NCI-H510A (cell line): ENCODE measurements at regions not wholly inside any gene's neighbourhood (a gene's known extent, or its start where the extent isn't known, plus 50 kb on each side); places are given as distances from the start of the nearest gene placed in this dataset.
"Not testable (repeated sequence)": the region's sequence is repeated elsewhere in the genome, so short reads cannot be mapped to it uniquely, and the experiment has no call there.

Experiments used
- DNase-seq: peaks from one replicate; lab custom pipeline; 2025; lab: John Stamatoyannopoulos, UW

DNA sequence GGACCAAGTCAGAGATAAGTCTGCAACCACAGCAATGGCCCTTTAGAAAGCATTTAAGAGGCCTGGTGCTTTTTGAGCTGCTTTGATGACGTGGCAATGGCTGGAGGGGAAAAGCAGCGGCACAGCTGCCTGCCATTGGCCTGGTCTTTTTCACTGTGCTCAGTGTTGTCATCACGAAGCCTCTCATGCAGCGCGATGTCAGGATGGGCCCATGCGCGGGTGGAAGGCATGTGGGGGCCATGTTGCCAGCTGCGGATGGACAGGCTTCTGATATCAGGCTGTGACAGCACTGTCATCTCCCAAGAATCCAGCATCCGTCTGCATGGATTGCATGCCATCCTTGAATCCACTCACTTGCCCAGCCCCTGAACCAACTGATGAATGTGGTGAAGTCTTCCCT, 204.5 kb downstream of the ACKR3 start:
- no peak for DNase-seq

DNA sequence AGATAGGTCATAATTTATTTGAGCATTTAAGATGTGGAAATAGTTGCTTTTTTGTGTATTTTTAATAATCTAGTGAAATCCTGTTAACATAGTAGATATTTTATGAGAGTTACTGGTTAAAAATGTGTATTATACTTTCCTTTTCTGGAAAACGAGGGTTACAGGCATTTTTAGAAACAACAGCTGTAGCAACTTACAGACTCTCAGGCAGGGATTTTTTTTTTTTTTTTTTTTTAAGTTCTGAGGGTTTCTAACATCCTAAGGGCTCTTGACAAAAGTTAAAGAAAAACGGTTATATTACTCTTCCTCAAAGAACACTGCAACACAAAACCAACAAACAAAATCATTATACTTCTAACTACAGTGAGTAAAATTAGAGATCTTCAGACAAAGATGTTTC, 205.9 kb downstream of the ACKR3 start:
- no peak for DNase-seq

DNA sequence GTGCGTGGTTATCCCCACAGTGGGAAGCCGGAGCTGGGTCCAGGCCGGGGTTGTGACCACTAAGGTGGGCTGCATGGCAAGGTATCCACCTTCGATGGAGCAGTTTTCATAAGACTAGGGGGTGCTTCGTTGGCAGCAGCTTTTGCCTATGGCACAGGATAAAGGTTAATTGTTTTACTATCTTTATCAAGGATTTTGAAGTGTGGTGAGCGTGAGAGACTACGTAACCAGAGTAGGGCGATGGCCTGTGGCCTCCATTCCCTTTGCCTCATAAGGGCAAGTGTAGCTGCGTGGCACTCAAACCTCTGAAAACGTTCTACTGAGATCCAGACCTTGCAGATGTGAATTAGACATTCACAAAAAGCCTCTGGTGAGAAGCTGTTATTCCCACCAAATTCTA, 206.6 kb downstream of the ACKR3 start:
- DNase-seq, result no peak

DNA sequence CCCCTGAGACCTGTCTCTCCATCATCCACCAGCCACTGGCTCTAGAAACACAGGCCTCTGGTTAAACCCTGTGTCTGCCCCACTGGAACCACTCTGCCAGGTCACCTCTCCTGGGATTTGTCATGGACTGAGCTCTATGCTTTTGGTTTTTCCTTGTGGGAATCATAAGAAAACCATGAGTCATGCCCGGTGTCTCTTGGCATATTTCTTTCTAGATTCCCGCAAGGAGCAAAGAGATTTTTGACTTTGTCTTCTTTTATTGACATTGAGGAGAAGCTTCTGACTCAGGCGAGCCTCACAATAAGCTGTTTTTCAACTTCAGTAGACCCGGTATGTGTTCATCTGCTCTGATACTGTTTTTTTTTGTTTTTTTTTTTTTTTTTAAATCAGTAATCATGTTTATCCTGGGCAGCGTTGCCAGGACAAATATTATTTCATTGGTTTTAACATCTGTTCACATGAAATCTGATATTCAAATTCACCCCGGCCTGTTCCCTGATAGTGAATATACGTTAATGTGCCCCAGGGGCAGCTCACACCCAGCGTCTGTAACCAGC, 207.1 kb downstream of the ACKR3 start:
- no peak for DNase-seq

DNA sequence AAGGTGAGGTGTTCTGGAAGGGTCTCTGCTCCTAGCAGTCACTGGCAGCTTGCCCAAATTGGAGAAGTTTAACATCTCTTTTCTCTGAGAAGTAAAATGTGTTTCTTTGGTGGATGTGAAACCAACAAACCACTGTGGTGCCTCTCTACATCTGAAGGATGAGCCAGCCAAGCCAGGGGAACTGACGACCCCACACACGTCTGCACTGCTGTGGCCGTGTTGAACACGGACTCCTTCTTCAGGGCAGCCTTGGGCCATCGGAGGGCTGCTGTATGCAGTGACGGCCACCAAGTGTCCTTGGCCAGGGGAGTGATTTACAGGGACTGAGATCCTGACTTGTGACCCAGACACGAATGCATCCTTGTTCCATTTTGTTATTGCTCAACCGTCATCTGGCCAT, 207.8 kb downstream of the ACKR3 start:
- DNase-seq, result no peak

DNA sequence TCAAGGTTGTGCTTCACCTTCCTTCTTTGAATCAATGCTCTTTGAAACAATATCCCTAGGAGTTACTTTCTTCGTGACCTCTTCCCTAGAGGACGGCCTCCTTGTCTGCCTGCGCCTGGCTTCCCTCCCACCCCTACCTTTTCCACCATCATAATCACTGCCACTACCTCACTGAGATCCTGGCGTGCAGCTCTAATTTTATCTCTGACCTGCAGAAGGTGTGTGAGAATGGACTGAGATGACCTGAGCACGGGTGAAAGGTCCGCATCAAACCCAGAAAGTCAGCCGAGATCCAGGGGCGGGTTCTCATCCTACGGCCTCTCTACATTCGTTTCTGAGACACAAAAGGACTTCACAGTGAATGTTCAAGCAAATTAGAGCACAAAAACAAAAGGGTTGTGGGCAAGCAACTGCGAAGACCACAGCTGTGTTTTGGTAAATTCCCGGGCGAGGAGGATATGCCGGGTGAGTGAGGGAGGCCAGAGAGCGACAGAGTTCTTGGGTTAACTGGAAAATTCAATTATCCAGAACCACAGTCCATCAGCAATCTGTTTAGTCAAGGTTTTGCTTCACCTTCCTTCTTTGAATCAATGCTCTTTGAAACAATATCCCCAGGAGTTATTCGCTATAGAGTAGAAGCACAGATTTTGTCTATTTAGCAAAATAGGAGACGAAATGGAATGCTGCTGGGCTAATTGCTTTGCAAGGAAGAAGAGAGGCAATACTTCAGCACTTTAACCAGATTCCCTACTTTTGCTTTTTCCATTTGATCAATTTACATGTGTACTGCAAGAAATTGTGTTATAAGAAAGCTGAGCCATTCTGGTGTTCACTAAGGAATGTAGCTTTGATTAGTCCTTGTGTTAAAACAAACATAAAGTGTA, 212.6 kb downstream of the ACKR3 start:
- no peak for DNase-seq

DNA sequence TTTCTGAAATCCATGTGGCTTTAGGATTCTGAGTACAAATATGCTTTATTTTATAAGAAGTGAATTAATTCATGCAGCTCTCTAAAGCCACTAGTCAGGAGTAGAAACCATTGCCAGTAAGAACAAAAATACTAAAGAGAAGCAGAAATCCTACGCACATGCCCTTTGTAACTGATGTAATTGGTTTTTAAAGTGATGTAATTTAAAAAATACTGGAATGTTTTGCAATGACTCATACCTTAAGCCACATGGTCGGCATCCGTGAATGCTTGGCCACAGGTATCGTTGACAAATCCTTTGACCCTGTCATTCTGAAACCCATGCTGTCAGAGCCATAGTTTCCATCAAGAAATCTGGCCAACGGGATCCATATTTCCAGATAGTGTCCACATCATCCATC, 213.3 kb downstream of the ACKR3 start:
- no peak for DNase-seq

DNA sequence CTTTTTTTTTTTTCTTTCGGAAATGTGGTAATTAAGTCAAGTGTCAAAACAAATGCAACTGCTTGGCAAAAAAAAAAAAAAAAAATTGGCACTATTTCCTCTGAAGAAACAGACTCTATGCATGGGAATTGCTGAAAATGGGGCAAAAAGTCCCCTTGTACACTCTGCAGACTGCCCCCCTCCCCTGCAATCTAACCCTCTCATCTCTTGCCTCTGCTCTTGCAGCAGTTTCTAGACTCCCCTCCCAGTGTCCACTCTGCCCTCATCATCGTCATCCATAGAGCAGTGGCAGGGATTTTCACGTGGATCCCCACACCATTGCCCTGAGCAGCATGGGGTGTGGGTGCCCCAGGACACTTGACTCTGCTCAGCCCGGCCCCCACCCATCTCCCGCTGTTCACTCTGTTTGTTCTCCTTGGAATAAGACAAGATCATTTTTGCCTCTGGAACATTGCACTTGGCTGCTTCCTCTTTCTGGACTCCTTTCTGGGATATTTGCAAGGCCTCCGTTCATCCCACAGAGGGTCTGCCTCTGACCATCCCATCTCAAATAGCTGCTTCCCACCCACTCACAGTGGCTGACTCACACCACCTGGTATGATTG, 213.9 kb downstream of the ACKR3 start:
- no peak for DNase-seq

DNA sequence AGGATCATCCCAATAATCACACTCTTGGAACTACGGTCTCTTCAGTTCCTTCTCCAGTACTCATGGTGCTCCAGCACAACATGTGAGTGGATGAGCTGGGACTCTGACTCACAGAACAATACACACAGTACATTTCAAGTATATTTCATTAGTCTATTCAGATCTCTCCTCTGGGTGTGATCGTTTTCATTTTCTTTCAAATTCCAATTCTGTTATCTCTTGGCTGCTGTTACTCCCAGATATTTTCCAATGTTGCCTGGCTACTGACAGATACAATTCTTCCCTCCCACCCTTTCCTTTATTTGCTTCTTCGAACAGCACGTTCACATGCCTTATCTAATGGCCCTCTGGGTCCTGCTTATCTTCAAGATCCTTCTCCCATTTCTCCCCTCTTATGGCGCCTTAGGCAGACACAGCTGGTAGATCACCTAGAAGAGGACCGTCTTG, 216.0 kb downstream of the ACKR3 start:
- no peak for DNase-seq

DNA sequence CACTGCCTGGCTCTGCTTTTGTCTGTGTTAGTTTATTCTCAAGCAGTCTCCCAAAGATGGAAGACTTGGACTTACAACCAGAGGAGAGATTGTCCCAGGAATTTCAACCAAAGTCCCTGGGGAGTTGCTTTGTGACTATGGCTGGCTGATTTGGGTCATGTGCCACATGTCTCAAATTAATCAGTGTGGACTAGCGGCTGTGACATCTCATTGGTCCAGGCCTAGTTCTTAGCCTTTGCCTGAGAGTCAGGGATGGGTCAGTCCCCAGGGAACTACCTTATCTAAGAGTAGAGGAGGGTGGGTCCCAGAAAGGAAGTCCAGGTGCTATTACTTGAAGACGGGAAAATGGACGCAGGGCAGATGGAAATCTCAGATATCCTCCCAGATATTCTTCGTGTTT, 217.1 kb downstream of the ACKR3 start:
- no peak for DNase-seq

DNA sequence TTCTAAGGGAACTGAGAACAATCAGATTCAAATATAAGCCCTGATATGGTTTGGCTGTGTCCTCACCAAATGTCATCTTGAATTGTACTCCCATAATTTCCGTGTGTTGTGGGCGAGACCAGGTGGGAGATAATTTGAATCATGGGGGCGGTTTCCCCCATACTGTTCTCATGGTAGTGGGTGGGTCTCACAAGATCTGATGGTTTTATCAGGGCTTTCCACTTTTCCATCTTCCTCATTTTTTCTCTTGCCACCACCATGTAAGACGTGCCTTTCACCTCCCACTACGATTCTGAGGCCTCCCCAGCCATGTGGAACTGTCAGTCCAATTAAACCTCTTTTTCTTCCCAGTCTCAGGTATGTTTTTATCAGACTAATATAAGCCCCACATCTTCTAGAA, 217.8 kb downstream of the ACKR3 start:
- DNase-seq, result not testable (repeated sequence)

DNA sequence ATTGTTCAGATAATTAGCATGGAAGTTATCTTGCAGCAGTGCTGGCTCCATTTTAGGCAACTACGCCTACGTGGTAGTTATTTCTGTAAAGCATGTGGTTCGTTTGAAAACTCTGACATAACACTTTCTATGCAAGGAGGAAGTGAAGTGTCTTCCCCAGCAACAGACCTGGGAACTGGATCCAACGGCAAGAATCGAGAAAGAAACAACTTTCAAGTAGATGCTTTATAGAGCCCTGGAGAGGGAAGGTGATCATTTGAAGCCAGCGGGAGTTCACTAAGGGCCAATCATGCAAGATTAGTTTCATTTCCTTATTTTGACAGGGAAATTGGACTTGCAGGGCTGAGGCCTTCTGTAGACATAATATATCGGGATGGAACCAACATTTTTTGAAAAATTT, 218.3 kb downstream of the ACKR3 start:
- DNase-seq, result no peak

DNA sequence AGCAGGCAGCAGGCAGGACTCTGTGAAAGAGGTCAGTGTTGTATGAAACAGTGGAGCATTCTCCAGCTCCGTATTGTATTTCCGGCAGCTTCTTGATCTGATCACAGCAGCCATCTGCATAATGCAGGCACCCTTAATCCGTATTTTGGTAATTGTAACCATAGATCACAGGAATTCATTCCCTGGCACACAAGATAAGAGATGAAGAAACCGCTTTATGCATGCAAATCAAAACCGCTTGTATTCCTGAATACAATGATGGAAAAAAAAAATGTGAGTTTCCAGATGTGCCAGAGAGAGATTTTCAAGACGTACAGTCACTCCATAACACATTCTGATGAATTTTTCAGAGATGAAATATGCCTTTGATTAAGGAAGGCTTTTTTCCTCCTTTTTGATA, 221.3 kb downstream of the ACKR3 start:
- no peak for DNase-seq

DNA sequence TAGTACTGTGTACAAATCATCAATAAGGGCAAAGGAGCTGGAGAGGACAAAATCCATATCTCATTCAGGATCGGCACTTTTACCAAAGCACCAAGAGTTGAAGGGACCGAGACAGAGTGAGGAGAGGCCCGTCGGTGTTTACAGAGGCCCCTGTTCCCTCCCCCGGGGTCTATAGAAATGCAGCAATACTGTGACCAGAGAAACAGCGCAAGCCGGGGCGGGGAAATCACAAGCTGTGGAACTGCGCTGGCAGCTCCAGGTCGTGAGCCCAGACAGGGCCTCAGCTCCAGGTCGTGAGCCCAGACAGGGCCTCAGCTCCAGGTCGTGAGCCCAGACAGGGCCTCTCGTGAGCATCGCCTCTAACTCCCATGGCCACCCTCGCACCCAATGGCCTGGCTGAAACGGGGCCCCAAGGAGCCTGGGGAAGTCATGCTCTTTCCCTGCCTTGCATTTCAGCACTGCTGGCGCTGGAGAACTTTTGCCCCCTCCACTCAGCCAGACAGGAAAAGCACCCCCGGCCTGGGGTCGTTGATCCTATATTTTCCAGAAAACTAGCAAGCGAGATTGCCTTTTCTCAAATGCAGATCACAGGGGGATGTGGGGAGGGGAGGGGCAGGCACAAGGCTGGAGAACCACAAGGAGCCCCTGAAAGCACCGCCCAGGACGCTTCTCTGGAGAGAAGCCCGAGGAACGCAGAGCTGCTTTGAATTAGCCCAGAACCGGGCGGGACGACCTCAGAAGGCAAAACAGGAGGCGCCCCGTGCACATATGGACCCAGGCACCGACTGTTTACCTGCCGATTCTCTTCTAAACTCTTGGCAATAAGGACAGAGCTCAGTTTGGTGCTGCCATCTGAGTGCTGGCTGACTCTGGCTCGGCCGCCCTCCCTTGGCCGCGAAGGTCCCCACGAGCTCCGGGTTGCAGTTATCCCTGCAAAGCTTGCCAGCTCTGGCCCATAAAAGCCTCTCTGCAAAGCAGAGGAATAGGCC, 223.7 kb downstream of the ACKR3 start:
- DNase-seq, result no peak

DNA sequence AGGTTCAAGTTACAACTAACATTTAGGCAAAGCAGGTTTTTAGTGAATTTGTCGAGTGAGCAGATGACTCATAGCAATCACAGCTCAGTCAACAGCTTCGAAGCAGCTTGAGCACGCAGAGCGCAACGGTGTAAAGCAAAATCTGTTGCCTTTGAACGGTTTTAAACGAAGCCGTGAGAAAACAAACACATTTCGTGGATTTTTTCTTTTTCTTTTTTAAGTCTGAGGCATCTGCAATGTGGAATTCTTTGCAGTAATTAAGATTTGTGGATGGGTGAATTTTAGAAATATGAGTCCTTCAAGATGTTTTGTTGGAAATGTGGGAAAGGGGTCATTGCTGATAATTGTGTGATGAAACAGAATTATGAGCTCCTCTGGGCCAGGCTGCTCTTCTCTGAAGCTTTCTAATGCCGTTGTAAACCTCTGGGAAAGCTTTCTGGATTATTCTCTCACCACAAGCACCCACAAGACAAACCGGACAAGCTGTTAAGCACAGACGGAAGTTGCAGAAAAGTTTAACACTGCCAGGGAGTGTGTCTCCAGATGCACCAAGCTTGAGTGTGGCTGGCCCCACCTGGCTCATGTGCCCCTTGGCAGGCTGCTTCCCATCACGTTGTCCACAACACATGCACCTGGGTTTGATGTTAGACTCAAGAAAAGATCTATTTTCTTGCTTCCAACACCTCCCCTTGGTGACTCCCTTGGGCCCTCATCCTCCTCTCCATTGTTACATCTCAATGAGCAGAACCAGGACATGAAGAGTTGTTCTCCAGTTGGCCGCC, 224.7 kb downstream of the ACKR3 start:
- DNase-seq, result no peak

DNA sequence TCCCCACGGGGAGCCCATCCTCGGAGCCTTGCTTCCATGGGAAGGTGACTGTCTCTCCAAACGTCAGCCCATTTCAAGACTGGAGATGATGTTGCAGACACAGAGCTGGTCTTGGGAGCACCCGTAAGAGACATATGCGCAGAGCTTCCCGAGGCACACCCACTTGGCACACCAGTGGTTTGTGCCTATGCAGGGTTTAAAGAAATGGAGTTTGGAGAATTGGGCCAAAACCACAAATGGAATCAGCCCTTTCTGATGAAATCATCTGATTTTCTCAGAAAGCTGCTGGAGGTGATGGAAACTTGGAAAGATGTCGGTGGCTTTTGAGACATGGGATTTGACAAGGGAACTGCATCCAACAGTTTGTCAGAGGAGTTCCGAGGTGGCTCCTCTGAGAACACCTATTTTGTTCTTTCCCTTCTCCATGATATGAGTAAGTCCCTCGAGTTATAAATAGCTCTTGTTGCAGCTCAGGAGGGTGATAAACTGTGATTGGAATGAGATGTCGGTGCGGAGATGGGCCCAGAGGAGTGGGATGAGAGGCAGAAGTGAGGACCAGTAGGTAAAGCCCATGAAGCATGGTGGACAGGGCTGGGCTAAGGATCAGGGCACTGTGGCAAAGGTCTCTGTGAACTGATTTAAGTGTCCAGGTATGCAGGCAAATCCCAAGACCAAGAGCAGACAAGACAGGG, 225.7 kb downstream of the ACKR3 start:
- no peak for DNase-seq

DNA sequence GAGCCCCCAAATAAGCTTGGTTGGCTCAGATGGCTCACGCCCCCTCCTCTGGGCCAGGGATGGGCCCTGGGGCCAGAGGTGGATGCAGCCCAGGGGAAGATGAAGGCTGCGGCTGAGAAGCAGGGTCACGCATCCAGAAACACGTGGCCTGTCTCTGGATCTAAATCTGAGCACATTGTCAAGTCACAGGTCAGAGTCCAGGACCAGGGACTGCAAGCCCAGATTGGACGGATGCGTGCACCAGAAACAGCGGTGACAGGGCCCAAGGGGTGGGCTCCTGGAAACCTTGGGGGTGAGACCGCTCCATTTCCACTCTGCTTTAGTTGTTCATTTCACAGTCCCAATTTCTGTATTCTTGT, 226.2 kb downstream of the ACKR3 start:
- DNase-seq, result no peak

DNA sequence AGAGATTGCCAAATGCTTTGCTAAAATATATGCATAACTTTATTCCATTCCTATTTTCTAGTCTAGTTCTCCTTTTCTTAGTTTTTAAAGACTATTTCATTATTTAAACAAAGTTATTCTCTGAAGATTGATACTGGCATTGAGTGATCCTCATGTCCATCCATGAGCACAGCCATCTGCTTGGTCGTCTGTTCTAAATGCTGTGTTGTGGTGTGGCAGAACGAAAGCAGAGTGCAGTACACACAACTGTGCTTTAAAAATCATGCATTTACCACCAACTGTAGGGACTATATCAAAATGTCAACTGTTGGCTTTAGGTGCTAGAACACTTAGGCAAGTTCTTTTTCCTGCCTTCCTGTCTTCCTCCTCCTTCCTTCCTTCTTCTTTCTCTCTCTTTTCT, 226.6 kb downstream of the ACKR3 start:
- no peak for DNase-seq

DNA sequence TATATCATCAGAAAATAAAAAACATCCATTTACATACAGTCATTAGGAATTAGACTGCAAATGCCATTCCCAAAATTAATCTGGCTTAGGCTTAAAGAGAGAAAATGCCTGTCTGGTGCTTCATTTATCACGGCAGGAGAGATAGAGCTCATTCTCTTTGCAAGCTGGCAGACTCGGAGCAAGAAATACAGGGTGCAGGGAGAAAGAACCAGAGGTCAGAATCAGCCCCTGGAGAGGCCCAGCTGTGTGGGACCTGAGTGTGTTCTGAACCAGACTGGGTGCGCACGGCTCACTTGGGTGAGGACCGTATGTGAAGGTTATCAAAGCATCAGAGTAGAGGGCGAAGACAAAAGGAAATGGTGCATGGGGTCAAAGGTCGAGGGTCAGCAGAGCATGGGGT, 227.8 kb downstream of the ACKR3 start:
- no peak for DNase-seq

DNA sequence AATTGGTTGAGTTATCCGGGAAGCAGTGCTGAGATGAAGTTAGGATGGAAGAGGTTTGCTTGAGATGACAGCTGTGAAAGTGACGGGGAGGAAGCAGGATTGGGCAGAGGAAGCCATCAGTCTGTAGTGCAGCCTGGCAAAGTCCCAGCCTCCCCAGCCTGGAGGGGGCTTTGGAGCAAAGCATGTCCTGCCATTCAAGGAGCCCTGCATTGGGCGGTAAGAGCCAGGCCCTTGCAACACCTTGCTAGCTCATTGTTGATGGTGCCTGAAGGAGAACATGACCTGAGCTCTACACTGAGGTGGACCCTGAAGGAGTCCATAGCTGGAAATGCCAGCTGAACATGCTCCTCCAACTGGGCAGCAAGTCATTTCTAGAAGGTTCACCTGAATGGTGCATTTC, 228.9 kb downstream of the ACKR3 start:
- DNase-seq, result no peak
